ENCODE measurements at regions not wholly inside any gene's neighbourhood (a gene's known extent, or its start where the extent isn't known, plus 50 kb on each side); places are given as distances from the start of the nearest gene placed in this dataset.

- no peak for DNase-seq (ENCODE audit: low spot score)
Measured at GRCh38 chr15:75134748-75135147, 66.9 kb upstream of the C15orf39 start.

- DNase-seq (ENCODE audit: low spot score): no peak
Measured at GRCh38 chr15:75136118-75136517, 65.6 kb upstream of the C15orf39 start.

- no peak for DNase-seq (ENCODE audit: low spot score)
Measured at GRCh38 chr15:75136758-75137157, 64.9 kb upstream of the C15orf39 start.

GRCh38 chr15:75138016-75138999 is 63.4 kb upstream of the C15orf39 start:
- no peak for DNase-seq (ENCODE audit: low spot score)

GRCh38 chr15:75140080-75140879 is 61.4 kb upstream of the C15orf39 start:
- no peak for DNase-seq (ENCODE audit: low spot score)

- no peak for DNase-seq (ENCODE audit: low spot score)
Measured at GRCh38 chr15:75142499-75142898, 59.2 kb upstream of the C15orf39 start.

GRCh38 chr15:75143738-75144334 is 57.8 kb upstream of the C15orf39 start:
- no peak for DNase-seq (ENCODE audit: low spot score)

GRCh38 chr15:75145027-75145841 is 56.4 kb upstream of the C15orf39 start:
- DNase-seq (ENCODE audit: low spot score): no peak

GRCh38 chr15:75148280-75148679 is 53.4 kb upstream of the C15orf39 start:
- no peak for DNase-seq (ENCODE audit: low spot score)

- DNase-seq (ENCODE audit: low spot score): no peak
Measured at GRCh38 chr15:75149867-75150709, 51.6 kb upstream of the C15orf39 start.

- DNase-seq (ENCODE audit: low spot score): no peak
Measured at GRCh38 chr15:75151214-75152128, 50.2 kb upstream of the C15orf39 start.
